HG02763 (cell line): ENCODE measurements at regions not wholly inside any gene's neighbourhood (a gene's known extent, or its start where the extent isn't known, plus 50 kb on each side); places are given as distances from the start of the nearest gene placed in this dataset.

Experiments
- ATAC-seq: cut with Tn5 transposase; IDR thresholded peaks from one replicate; pipeline ENCODE4 v1.9.1; 2021; ENCODE audit warnings: mild to moderate bottlenecking, moderate library complexity; ENCODE audit not compliant: unreplicated experiment

DNA sequence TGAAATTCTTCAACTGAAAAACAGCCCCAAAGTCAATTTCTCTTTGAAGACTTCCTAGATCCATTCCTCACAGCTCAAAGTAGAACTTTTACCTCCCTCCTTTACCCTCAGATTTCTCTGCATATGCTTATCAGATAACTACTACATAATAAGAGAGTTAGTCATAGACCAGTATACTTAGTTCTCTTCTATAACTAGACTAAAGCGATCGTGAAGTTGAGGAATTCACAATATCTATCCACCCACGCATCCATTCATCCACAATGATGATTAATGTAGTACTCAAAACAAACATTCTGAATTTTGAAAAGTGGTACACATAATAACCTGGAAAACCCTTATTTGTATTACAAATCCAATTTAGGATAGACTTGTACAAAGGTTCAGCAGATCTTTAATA is 800.9 kb upstream of the TENM4 start:
- no peak for ATAC-seq

DNA sequence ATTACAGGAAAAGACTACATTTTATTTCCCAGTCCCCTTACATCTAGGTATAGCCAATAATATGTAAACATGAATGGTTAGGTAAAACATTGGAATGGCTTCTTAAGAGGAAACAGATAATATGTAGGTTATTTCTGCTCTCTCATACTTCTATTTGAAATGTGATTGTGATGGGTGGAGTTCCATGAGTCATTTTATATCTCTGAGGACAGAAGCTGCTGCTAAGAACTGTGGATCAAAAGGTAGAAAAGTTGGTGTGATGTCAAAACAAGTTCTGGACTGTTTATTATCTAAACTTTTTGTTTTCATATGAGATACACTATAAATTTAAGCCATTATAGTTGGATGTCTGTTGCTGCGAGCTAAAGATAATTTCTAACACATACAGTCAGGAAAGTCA is 799.4 kb upstream of the TENM4 start:
- no peak for ATAC-seq

GRCh38 chr11:80239217-80239616 is 798.4 kb upstream of the TENM4 start:
- ATAC-seq: no peak

GRCh38 chr11:80227915-80228314 is 787.1 kb upstream of the TENM4 start:
- ATAC-seq: no peak

- no peak for ATAC-seq
Measured at GRCh38 chr11:80214413-80214812, 773.6 kb upstream of the TENM4 start.

GRCh38 chr11:80211673-80212072 is 770.8 kb upstream of the TENM4 start:
- no peak for ATAC-seq

GRCh38 chr11:80204021-80204420 is 763.2 kb upstream of the TENM4 start:
- ATAC-seq: no peak

DNA sequence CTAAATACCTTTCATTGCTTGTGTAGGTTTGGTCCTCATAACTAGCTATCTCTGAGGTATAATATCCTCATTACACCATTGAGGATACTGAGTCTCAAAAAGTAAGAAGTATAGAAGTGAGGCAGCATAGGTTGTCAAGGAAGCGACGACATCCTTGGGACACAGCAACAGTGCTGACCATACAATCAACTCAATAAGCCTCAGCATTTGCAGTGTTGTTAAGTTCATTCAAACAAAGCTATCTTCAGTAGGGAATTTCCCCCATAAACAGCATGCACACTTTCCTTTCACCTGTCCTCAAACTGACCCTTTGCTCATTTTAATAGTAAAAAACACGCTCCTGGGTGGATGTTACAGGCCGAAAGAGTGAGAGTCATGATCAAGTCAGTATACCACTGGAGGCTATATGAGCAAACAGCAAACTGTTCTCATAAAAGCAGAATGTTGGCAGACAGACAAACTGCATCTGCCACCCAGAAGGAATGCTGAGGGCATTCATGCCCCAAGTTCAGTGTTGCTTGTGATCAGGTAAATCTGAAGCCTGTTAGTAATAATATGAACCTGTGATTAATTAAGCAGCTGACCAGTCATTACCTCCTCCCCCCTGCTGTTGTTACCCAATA is 756.2 kb upstream of the TENM4 start:
- no peak for ATAC-seq

DNA sequence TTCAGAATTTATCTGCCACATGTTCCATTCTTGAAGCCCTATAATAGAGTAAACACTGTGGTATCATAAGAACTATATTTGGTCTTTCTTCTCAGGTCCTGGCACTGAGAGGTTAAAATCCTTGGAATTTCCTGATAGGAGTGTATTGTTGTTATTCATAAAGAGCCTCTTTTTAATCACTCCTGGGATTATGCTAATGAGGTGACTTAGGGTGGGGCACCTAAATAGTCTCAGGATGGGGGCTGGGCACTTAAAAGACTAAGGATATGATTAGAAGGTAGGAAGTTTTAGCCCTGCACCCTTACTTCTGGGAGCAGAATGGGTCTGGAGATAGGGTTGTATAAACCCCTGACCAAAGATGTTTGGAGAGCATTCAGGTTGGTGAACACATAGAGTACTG is 755.2 kb upstream of the TENM4 start:
- ATAC-seq: no peak

DNA sequence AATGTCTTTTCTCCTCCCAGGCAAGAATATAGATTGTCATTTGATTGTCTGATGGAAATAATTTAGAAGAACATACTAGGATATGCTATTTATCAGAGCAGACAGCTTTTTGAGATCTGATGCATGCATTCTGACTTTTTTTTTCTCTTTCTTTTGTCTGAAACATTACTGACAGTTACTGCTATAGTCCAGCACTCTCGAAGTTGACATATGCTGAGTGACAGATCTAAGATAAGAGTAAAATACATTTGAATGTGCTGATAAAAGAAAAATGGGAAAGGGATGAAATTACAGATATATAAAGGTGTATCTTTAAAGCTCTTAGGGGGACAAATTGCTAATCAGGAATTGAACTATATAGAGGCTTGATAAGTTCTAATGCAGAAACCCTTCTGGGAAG is 753.8 kb upstream of the TENM4 start:
- ATAC-seq: no peak

DNA sequence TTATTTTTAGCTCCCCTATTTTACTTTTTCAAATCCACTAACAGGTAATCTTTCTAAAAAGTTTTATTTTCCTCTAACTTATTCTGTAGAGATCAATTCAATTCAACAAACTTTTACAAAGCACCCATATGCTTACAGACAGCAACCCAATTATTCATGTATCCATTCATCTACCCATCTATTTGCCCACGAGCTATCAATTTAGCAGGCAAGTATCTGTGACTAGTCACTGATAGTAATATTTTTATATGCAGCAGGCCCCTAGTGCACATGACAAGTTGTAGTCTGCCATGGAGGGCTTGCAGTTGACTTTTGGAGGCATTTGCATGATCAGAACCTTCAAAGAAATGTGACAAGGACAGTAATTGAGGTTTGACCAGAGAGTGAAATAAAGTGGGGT is 753.2 kb upstream of the TENM4 start:
- ATAC-seq: no peak

DNA sequence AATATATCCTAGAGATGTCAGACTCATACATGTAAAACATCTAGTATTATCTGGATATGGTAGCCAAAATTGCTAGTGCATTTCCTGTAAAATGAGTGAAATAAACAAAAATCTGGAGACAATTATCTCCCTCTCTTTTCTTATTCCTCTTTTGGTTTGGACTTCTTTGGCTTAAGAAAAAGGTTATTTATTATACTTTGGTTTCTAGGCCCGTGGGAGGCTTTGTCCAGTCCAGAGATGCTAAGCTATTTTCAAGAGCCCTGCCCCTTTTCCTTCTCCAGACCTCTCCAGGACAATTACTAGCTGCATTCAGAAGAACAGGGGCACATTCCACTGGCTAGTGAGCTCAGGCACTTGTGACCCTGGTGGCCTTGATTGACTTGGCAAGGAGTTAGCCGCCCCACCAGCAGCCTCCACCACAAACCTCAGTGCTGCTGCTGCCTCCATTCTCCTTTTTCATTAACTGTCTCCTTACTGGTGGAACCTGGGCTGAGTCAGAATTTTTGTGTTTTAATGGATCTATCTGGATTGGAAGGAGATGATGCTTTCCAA is 747.3 kb upstream of the TENM4 start:
- no peak for ATAC-seq

DNA sequence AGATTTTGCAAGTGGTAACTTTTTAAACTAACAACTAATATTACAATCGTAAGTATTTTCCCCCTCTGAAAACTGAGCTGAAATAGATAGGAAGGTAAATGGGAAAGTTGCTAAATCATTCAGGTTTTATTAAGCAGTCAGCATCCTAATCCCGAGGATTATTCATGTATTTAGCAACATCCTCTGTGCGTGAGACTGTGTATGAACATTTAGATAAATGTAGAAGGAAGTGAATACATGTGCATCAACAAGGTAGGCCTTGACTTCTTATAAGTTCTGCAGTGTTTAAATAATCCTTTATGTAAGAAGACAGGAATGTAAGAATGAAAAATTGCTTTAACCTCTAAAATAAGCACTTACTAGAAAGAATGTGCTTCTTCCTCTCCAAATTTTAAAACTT is 745.9 kb upstream of the TENM4 start:
- ATAC-seq: no peak

DNA sequence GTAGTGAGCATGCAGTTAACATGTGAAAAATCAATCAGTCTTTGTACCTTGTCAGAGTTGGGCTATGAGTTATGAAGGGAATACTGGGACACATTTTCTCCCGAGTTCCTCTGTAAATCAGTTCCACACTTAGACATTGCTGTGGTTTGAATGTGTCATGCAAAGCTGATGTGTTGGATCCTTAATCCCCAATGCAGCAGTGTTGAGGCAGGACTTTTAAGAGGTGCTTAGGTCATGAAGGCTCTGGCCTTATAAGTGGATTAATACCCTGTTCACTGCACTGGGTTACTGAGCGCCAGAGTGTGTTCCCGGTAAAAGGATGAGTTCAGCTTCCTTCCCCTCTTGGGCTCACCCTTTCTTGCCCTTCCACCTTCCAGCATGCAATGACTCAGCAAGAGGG is 742.1 kb upstream of the TENM4 start:
- ATAC-seq: no peak

DNA sequence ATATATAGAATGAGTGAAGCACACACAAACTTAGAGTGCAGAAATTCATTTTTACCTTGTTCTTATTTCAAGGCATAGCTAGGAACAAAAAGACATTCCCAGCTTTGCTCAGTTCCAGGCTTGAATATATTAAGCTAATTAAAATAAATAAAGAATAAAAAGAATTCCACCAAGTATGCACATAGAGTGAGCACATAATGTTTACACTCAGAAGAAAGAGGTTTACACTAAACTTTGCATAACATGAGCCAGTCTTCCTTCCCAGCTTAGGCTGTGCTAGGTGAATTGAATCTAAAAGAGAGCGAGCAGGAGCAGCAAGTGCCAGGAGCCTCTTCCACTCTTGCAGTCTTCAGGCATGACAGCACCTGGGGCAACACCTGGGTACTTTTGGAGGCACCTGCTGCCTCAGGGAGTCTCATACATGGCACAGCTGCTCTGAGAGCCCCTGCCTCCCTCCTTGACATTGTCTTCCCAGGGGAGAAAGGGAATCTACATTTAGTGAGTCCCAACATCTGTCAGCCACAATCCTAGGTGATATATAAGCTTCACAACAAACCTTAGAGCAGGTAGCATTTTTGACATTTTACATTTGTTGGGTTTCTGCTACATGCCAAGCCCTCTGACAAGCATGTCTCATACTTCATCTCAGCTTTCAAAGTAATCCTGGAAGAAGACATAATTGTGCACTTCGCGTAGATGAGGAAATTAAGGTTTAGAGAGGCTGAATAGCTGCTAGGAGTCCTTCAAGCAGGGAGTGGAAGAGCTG is 732.7 kb upstream of the TENM4 start:
- no peak for ATAC-seq

GRCh38 chr11:80168796-80169195 is 728.0 kb upstream of the TENM4 start:
- ATAC-seq: no peak

DNA sequence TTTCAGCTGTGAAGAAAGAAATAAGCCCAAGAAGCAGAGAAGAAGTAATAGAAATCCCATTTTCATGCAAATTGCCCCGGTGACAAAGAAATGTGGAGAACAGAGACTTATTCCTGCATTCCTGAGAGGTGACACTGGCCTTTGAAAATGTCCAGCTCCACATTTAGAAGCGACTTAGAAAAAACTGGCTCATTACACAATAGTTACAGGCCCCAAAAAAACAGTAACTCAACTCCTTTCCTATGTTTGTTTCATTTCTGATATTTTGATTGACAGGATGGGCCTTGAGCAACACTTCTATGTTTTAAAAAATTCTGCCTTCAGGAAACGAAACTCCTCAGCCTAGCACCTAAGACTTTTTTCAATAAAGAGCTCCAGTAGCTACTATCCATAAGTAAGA is 726.9 kb upstream of the TENM4 start:
- no peak for ATAC-seq

GRCh38 chr11:80165744-80166143 is 724.9 kb upstream of the TENM4 start:
- ATAC-seq: no peak

DNA sequence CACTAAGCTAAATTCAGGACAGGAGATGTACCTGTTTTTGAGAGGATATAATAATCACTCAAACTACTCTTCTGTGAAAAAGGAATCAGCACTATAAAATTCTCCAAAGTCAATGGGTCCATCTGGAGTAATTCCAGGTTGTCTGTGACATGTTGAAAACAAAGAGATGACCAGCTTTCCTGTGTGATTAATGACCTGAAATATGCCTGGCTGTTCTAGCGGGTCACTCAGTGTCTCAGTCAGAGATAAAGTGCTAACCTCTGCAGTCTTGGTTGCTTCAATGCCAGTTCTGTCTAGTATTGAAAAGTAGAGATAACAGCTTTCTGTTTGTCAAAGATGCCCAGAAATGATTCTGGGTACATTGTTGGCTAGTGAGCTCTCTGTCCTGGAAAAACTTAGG is 722.6 kb upstream of the TENM4 start:
- no peak for ATAC-seq

- ATAC-seq: no peak
Measured at GRCh38 chr11:80163011-80163410, 722.2 kb upstream of the TENM4 start.

GRCh38 chr11:80162387-80162786 is 721.6 kb upstream of the TENM4 start:
- no peak for ATAC-seq

DNA sequence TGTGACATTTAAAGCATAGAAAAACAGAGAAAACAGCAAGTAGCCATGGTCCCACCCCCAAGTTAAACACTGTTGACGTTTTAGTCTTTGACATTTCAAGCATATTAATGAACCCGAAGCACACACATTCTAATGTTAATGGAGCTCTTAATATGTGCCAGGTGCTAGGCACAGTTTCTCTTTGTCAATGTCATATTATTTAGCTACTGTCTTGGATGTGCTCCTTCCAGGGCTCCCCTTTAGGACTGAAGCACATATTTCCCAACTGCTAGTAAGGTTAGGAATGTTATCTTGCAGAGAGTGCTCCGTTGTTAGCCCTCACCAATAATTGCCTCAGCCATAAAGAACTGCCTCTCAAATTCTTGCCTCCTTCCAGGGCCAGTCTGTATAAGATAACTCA is 716.6 kb upstream of the TENM4 start:
- ATAC-seq: no peak

DNA sequence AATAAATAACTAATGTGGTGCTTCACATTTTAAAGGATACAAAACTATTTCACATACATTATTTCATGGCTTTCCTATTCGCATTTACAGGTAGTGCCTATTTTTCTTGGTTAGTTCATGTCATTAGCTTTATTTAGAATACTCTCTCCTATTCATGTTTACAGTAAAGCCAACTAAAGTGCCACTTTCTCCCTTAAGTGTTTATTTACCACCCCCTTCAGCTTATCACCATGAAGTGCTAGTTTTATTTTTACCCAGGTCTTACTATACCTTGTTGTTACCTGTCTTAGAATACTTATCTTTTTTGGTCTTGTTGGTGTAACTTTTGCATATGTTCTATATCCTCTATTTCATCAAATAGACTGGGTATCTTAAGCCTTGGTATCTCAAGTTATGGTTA is 715.2 kb upstream of the TENM4 start:
- no peak for ATAC-seq
